Osteoblast (primary cell): ENCODE measurements at regions not wholly inside any gene's neighbourhood (a gene's known extent, or its start where the extent isn't known, plus 50 kb on each side); places are given as distances from the start of the nearest gene placed in this dataset.

Experiments
- DNase-seq: peaks from one replicate; pipeline ENCODE4 v3.0.0; 2011; ENCODE audit warnings: low spot score, mixed read lengths; ENCODE audit not compliant: insufficient read length; ENCODE audit errors: missing footprints
- H2AFZ ChIP-seq: 2 replicates; pipeline ENCODE4 v1.6.0; 2011; ENCODE audit warnings: mild to moderate bottlenecking, low read length
- H3K27ac ChIP-seq: 2 replicates; pipeline ENCODE4 v1.5.1; 2011; ENCODE audit warnings: mild to moderate bottlenecking, low read depth, low read length, moderate library complexity
- H3K27me3 ChIP-seq: 2 replicates; pipeline ENCODE4 v1.6.0; 2012; ENCODE audit warnings: mild to moderate bottlenecking, control low read depth, inconsistent platforms, low read length, moderate library complexity; ENCODE audit not compliant: insufficient read depth
- H3K36me3 ChIP-seq: 2 replicates; pipeline ENCODE4 v1.5.1; 2011; ENCODE audit warnings: mild to moderate bottlenecking, low read length, control low read depth, moderate library complexity; ENCODE audit not compliant: insufficient read depth
- H3K4me1 ChIP-seq: 2 replicates; pipeline ENCODE4 v1.5.1; 2011; ENCODE audit warnings: mild to moderate bottlenecking, low read length, control low read depth, moderate library complexity; ENCODE audit not compliant: insufficient read depth
- H3K4me2 ChIP-seq: 2 replicates; pipeline ENCODE4 v1.6.0; 2011; ENCODE audit warnings: mild to moderate bottlenecking, low read length; ENCODE audit not compliant: insufficient read depth
- H3K4me3 ChIP-seq: fragments of 200-600 bp; sonication (generic); 3 replicates; pipeline ENCODE4 v1.5.1; 2012; ENCODE audit warnings: mild to moderate bottlenecking, low read length, inconsistent platforms; ENCODE audit not compliant: insufficient read depth
- H3K79me2 ChIP-seq: 2 replicates; pipeline ENCODE4 v1.6.0; 2012; ENCODE audit warnings: mild to moderate bottlenecking, low read length, control low read depth, inconsistent platforms; ENCODE audit not compliant: insufficient read depth
- H3K9me3 ChIP-seq: 2 replicates; pipeline ENCODE4 v1.5.1; 2011; ENCODE audit warnings: low read depth, low read length, control low read depth
- H4K20me1 ChIP-seq: 2 replicates; pipeline ENCODE4 v1.6.0; 2012; ENCODE audit warnings: mild to moderate bottlenecking, low read length, control low read depth; ENCODE audit not compliant: insufficient read depth
- CTCF ChIP-seq: IDR thresholded peaks from 2 replicates; pipeline ENCODE4 v1.5.1; 2011; ENCODE audit warnings: mild to moderate bottlenecking, low read depth, low read length, moderate library complexity; ENCODE audit errors: extremely low read depth

GRCh38 chr12:98211909-98212695 is 303.3 kb upstream of the TMPO start:
- no peak for TF ChIP-seq CTCF
- DNase-seq, result no peak
- H4K20me1 ChIP-seq, result no peaks in the 10 kb centered on the region
- no peaks in the 10 kb centered on the region for H3K9me3 ChIP-seq
- no peaks in the 10 kb centered on the region for H3K27me3 ChIP-seq
- H3K4me3 ChIP-seq, result no peak overlapping the region
- H3K79me2 ChIP-seq, result no peaks in the 10 kb centered on the region
- H3K4me2 ChIP-seq, result no peak overlapping the region
- no peaks in the 10 kb centered on the region for H3K36me3 ChIP-seq
- no peaks in the 10 kb centered on the region for H3K4me1 ChIP-seq
- no peak overlapping the region for H3K27ac ChIP-seq
- no peak overlapping the region for H2AFZ ChIP-seq

GRCh38 chr12:98213556-98213955 is 301.8 kb upstream of the TMPO start:
- H3K27ac ChIP-seq, result no peak overlapping the region

GRCh38 chr12:98217257-98217656 is 298.1 kb upstream of the TMPO start:
- no peak overlapping the region for H2AFZ ChIP-seq
- no peaks in the 10 kb centered on the region for H3K79me2 ChIP-seq
- H3K4me3 ChIP-seq, result no peak overlapping the region

More at GRCh38 chr12:98213556-98213955, 301.8 kb upstream of the TMPO start:
- no peaks in the 10 kb centered on the region for H3K27me3 ChIP-seq
- DNase-seq, result no peak
- H4K20me1 ChIP-seq, result no peaks in the 10 kb centered on the region
- no peaks in the 10 kb centered on the region for H3K4me1 ChIP-seq
- H2AFZ ChIP-seq, result no peak overlapping the region
- no peaks in the 10 kb centered on the region for H3K36me3 ChIP-seq
- H3K4me3 ChIP-seq, result no peak overlapping the region
- H3K9me3 ChIP-seq, result no peaks in the 10 kb centered on the region
- H3K79me2 ChIP-seq, result no peaks in the 10 kb centered on the region
- H3K4me2 ChIP-seq, result no peak overlapping the region
- no peak for TF ChIP-seq CTCF

More at GRCh38 chr12:98217257-98217656, 298.1 kb upstream of the TMPO start:
- Histone ChIP-seq H3K27me3 (no peaks in the 10 kb centered on the region), H3K4me2 (no peak overlapping the region), H4K20me1 (no peaks in the 10 kb centered on the region), H3K27ac (no peak overlapping the region), H3K36me3 (no peaks in the 10 kb centered on the region), H3K9me3 (no peaks in the 10 kb centered on the region), H3K4me1 (no peaks in the 10 kb centered on the region)
- TF ChIP-seq CTCF, result no peak
- no peak for DNase-seq
